ENCODE measurements at regions not wholly inside any gene's neighbourhood (a gene's known extent, or its start where the extent isn't known, plus 50 kb on each side); places are given as distances from the start of the nearest gene placed in this dataset.

DNA sequence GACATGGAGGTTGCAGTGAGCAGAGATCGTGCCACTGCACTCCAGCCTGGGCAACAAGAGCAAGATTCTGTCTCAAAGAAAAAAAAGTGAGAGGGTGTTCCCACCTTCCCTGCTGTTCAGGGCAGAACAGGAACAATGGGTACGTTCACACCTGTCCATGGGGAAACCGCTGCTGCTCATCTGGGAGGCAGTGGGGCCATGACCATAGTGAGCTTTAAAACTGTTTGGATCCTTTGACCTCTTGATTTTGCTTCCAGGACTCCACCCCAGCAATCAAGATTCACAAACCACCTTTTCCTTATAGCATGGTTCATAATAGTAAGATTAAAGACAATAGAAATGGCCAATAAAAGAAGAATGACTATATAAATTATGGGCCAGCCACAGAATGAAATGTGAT, 209.2 kb downstream of the ARL4C start:
- H3K4me3 ChIP-seq, result no peak overlapping the region
- DNase-seq (ENCODE audit: low spot score in 2 of 2), result no peak
- 93 to 95% methylated on average over 3 of the region's 3 CpGs for WGBS, 2 donors
- H3K36me3 ChIP-seq, result no peaks in the 10 kb centered on the region
- H3K4me1 ChIP-seq, result peaks cover 0 to 16% (median 0%) of the 10 kb centered on the region in 4 donors
- H3K27me3 ChIP-seq, result no peaks in the 10 kb centered on the region
- TF ChIP-seq POLR2A (IDR thresholded peaks at IDR 0.05), result no peak
- TF ChIP-seq, protein P1, sequence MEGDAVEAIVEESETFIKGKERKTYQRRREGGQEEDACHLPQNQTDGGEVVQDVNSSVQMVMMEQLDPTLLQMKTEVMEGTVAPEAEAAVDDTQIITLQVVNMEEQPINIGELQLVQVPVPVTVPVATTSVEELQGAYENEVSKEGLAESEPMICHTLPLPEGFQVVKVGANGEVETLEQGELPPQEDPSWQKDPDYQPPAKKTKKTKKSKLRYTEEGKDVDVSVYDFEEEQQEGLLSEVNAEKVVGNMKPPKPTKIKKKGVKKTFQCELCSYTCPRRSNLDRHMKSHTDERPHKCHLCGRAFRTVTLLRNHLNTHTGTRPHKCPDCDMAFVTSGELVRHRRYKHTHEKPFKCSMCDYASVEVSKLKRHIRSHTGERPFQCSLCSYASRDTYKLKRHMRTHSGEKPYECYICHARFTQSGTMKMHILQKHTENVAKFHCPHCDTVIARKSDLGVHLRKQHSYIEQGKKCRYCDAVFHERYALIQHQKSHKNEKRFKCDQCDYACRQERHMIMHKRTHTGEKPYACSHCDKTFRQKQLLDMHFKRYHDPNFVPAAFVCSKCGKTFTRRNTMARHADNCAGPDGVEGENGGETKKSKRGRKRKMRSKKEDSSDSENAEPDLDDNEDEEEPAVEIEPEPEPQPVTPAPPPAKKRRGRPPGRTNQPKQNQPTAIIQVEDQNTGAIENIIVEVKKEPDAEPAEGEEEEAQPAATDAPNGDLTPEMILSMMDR (IDR thresholded peaks at IDR 0.05), result no peak
- no peak for TF ChIP-seq EP300 (IDR thresholded peaks at IDR 0.05)
- no peaks in the 10 kb centered on the region for H3K9me3 ChIP-seq
- no peak overlapping the region for H3K27ac ChIP-seq

DNA sequence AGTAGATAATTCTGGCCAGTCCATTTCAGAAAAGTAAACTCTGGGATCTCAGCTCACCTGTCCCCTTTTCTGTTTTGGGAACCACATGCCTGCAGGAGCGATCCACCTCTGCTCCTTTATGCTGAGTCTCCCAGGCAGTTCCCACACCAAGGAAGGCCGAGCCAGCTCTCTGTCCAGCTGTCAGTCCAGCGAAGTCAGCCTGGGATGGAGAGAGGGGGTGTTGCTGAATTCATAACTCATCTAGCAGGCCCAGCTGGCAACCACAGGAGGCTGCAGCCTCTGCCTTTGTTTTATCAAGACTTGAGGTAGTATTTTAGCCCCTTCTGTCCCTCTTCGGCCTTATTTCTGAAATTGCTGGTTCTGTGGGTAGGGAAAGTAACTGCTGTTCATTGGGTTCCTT, 209.9 kb downstream of the ARL4C start:
- DNase-seq (ENCODE audit: low spot score in 2 of 2), result no peak
- 81 to 91% methylated on average over 4 of the region's 4 CpGs for WGBS, 2 donors

DNA sequence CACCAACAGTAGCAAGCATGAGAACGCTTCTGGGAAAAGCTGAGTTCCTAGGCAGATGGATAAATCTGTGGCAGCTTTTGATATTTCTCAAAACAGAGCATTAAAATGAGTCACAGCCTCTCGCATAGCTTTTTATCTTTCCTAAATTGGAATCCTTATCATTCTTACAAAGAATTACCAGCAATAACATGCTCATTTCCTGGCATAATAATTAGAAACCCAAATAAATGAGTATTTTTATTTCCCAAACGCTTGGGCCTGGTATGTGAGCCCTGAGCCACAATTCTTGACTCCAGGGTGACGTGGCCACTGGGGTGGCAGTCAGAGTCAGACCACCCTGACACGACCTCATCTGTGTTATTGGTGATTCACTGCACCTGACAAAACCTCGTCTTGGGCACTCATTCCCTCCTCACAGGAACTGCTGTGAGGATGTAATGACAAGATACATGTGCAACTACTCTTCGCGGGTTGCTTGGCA, 210.7 kb downstream of the ARL4C start:
- WGBS, 2 donors, result 75 to 79% methylated on average over 8 of the region's 8 CpGs
- H3K27ac ChIP-seq, result no peak overlapping the region
- DNase-seq (ENCODE audit: low spot score in 2 of 2), result no peak
- H3K4me1 ChIP-seq, result peaks cover 0 to 9% (median 0%) of the 10 kb centered on the region in 4 donors
- TF ChIP-seq EP300 (IDR thresholded peaks at IDR 0.05) (no peak), POLR2A (IDR thresholded peaks at IDR 0.05) (no peak)
- TF ChIP-seq, protein P1 (IDR thresholded peaks at IDR 0.05), result no peak
- H3K9me3 ChIP-seq, result no peaks in the 10 kb centered on the region
- no peaks in the 10 kb centered on the region for H3K36me3 ChIP-seq
- H3K27me3 ChIP-seq, result no peaks in the 10 kb centered on the region
- H3K4me3 ChIP-seq, result no peak overlapping the region

More for the DNA sequence above, 209.9 kb downstream of the ARL4C start:
- H3K27me3 ChIP-seq, result no peaks in the 10 kb centered on the region
- TF ChIP-seq EP300 (IDR thresholded peaks at IDR 0.05), result no peak
- TF ChIP-seq POLR2A (IDR thresholded peaks at IDR 0.05), result no peak
- TF ChIP-seq, protein P1 (IDR thresholded peaks at IDR 0.05), result no peak
- no peaks in the 10 kb centered on the region for H3K9me3 ChIP-seq
- no peak overlapping the region for H3K4me3 ChIP-seq
- H3K27ac ChIP-seq, result no peak overlapping the region
- H3K4me1 ChIP-seq, result peaks cover 0 to 16% (median 0%) of the 10 kb centered on the region in 4 donors
- no peaks in the 10 kb centered on the region for H3K36me3 ChIP-seq

DNA sequence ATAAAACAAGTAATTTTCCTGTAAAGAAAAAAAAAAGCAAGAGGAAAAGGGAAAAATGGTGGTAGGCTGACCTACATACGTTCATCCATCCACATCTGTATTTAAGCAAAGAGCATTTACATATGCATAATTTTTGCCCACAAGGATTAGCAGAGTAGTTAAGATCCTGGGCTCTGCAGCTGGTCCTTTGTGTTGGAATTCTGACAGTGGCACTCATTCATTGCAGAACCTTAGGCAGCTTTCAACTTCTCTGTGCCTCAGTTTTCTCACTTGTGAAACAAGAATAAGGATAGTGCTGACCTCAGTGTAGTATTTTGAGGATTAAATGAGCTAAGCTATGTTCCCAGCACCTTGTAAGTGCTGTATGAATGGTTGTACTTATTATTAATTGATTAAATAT, 211.3 kb downstream of the ARL4C start:
- Histone ChIP-seq H3K4me1 (peaks cover 0 to 5% (median 0%) of the 10 kb centered on the region in 4 donors), H3K27me3 (no peaks in the 10 kb centered on the region), H3K9me3 (no peaks in the 10 kb centered on the region), H3K36me3 (no peaks in the 10 kb centered on the region), H3K4me3 (no peak overlapping the region), H3K27ac (no peak overlapping the region)
- TF ChIP-seq, protein P1 (IDR thresholded peaks at IDR 0.05), result no peak
- TF ChIP-seq POLR2A (IDR thresholded peaks at IDR 0.05) (no peak), EP300 (IDR thresholded peaks at IDR 0.05) (no peak)
- WGBS, 2 donors, result 74 to 76% methylated on average over 1 of the region's 1 CpG
- no peak for DNase-seq (ENCODE audit: low spot score in 2 of 2)

DNA sequence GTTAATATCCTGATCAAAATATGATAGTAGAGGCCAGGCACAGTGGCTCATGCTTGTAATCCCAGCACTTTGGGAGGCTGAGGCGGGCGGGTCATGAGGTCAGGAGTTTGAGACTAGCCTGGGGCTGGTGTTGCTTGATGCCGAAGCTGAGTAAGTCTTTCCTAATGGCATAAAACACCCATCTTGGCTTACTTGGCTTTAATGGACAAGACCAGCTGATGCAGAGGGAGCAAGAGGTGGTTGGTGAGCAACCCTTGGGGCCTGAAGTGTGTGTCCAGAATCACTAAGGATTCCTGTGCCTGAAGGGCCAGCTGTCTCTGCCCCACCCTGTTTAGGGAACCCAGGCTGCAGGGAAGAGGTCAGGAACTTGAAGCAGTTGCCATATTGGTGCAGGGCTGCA, 217.2 kb downstream of the ARL4C start:
- Histone ChIP-seq H3K4me1 (no peaks in the 10 kb centered on the region), H3K27ac (no peak overlapping the region), H3K4me3 (no peak overlapping the region), H3K27me3 (no peaks in the 10 kb centered on the region), H3K36me3 (no peaks in the 10 kb centered on the region), H3K9me3 (no peaks in the 10 kb centered on the region)
- no peak for DNase-seq (ENCODE audit: low spot score in 2 of 2)
- TF ChIP-seq EP300 (IDR thresholded peaks at IDR 0.05) (no peak), POLR2A (IDR thresholded peaks at IDR 0.05) (no peak)
- TF ChIP-seq, protein P1 (IDR thresholded peaks at IDR 0.05), result no peak
- WGBS, 2 donors, result 73 to 76% methylated on average over 3 of the region's 3 CpGs
